IPS-15b (cell line): ENCODE measurements at regions not wholly inside any gene's neighbourhood (a gene's known extent, or its start where the extent isn't known, plus 50 kb on each side); places are given as distances from the start of the nearest gene placed in this dataset.
"Not testable (repeated sequence)": the region's sequence is repeated elsewhere in the genome, so short reads cannot be mapped to it uniquely, and the experiment has no call there.

Source experiments
- H3K27me3 ChIP-seq: one replicate; pipeline ENCODE4 v1.6.1; 2013; ENCODE audit warnings: low read length; ENCODE audit not compliant: control insufficient read depth, insufficient read depth
- H3K36me3 ChIP-seq: one replicate; pipeline ENCODE4 v1.6.1; 2013; ENCODE audit warnings: low read length; ENCODE audit not compliant: control insufficient read depth, insufficient read depth
- H3K4me1 ChIP-seq: one replicate; pipeline ENCODE4 v1.6.1; 2013; ENCODE audit warnings: mild to moderate bottlenecking, low read length; ENCODE audit not compliant: control insufficient read depth, insufficient read depth
- H3K4me3 ChIP-seq: one replicate; pipeline ENCODE4 v1.5.1; 2013; ENCODE audit warnings: low read depth, low read length
- H3K9ac ChIP-seq: one replicate; pipeline ENCODE4 v1.6.1; 2013; ENCODE audit warnings: low read depth, mild to moderate bottlenecking, low read length
- H3K9me3 ChIP-seq: one replicate; pipeline ENCODE4 v1.6.1; 2013; ENCODE audit warnings: mild to moderate bottlenecking, low read length; ENCODE audit not compliant: control insufficient read depth, insufficient read depth

GRCh38 chr14:84988357-84988756, 541.6 kb upstream of the FLRT2 start:
- Histone ChIP-seq H3K36me3 (no peaks in the 10 kb centered on the region), H3K9me3 (no peaks in the 10 kb centered on the region), H3K4me1 (no peaks in the 10 kb centered on the region), H3K4me3 (no peak overlapping the region), H3K9ac (no peak overlapping the region), H3K27me3 (no peaks in the 10 kb centered on the region)

GRCh38 chr14:84991021-84991420, 538.9 kb upstream of the FLRT2 start:
- Histone ChIP-seq H3K4me1 (no peaks in the 10 kb centered on the region), H3K9ac (no peak overlapping the region), H3K27me3 (no peaks in the 10 kb centered on the region), H3K4me3 (no peak overlapping the region), H3K9me3 (no peaks in the 10 kb centered on the region), H3K36me3 (no peaks in the 10 kb centered on the region)

- no peaks in the 10 kb centered on the region for H3K36me3 ChIP-seq
- H3K9ac ChIP-seq, result no peak overlapping the region
- no peak overlapping the region for H3K4me3 ChIP-seq
- no peaks in the 10 kb centered on the region for H3K4me1 ChIP-seq
- H3K9me3 ChIP-seq, result no peaks in the 10 kb centered on the region
- no peaks in the 10 kb centered on the region for H3K27me3 ChIP-seq
Measured at GRCh38 chr14:84998216-84998615, 531.7 kb upstream of the FLRT2 start.

- no peaks in the 10 kb centered on the region for H3K36me3 ChIP-seq
- no peaks in the 10 kb centered on the region for H3K9me3 ChIP-seq
- no peak overlapping the region for H3K4me3 ChIP-seq
- no peaks in the 10 kb centered on the region for H3K27me3 ChIP-seq
- no peaks in the 10 kb centered on the region for H3K4me1 ChIP-seq
- no peak overlapping the region for H3K9ac ChIP-seq
Measured at GRCh38 chr14:85002846-85003245, 527.1 kb upstream of the FLRT2 start.

- no peak overlapping the region for H3K9ac ChIP-seq
- no peaks in the 10 kb centered on the region for H3K4me1 ChIP-seq
- H3K9me3 ChIP-seq, result no peaks in the 10 kb centered on the region
- H3K27me3 ChIP-seq, result no peaks in the 10 kb centered on the region
- H3K4me3 ChIP-seq, result no peak overlapping the region
- no peaks in the 10 kb centered on the region for H3K36me3 ChIP-seq
Measured at GRCh38 chr14:85003805-85004204, 526.1 kb upstream of the FLRT2 start.

GRCh38 chr14:85009506-85009905, 520.4 kb upstream of the FLRT2 start:
- Histone ChIP-seq H3K9ac (no peak overlapping the region), H3K27me3 (no peaks in the 10 kb centered on the region), H3K4me3 (no peak overlapping the region), H3K36me3 (no peaks in the 10 kb centered on the region), H3K4me1 (no peaks in the 10 kb centered on the region), H3K9me3 (no peaks in the 10 kb centered on the region)

GRCh38 chr14:85010186-85010585, 519.8 kb upstream of the FLRT2 start:
- no peaks in the 10 kb centered on the region for H3K36me3 ChIP-seq
- no peaks in the 10 kb centered on the region for H3K9me3 ChIP-seq
- no peak overlapping the region for H3K4me3 ChIP-seq
- H3K9ac ChIP-seq, result no peak overlapping the region
- no peaks in the 10 kb centered on the region for H3K27me3 ChIP-seq
- H3K4me1 ChIP-seq, result no peaks in the 10 kb centered on the region

GRCh38 chr14:85016496-85016895, 513.4 kb upstream of the FLRT2 start:
- Histone ChIP-seq H3K36me3 (no peaks in the 10 kb centered on the region), H3K4me3 (no peak overlapping the region), H3K9ac (no peak overlapping the region), H3K9me3 (no peaks in the 10 kb centered on the region), H3K27me3 (no peaks in the 10 kb centered on the region), H3K4me1 (no peaks in the 10 kb centered on the region)

GRCh38 chr14:85023866-85024265, 506.1 kb upstream of the FLRT2 start:
- not testable (repeated sequence) for H3K9ac ChIP-seq, H3K9me3 ChIP-seq, H3K27me3 ChIP-seq, H3K4me1 ChIP-seq, H3K4me3 ChIP-seq, H3K36me3 ChIP-seq

GRCh38 chr14:85024931-85025330, 505.0 kb upstream of the FLRT2 start:
- Histone ChIP-seq H3K36me3 (no peaks in the 10 kb centered on the region), H3K9ac (no peak overlapping the region), H3K4me1 (no peaks in the 10 kb centered on the region), H3K9me3 (no peaks in the 10 kb centered on the region), H3K27me3 (no peaks in the 10 kb centered on the region), H3K4me3 (no peak overlapping the region)

GRCh38 chr14:85027681-85028370, 502.1 kb upstream of the FLRT2 start:
- Histone ChIP-seq H3K36me3 (no peaks in the 10 kb centered on the region), H3K4me3 (no peak overlapping the region), H3K27me3 (no peaks in the 10 kb centered on the region), H3K9me3 (no peaks in the 10 kb centered on the region), H3K9ac (no peak overlapping the region), H3K4me1 (no peaks in the 10 kb centered on the region)

- Histone ChIP-seq H3K4me3 (no peak overlapping the region), H3K9me3 (no peaks in the 10 kb centered on the region)
Measured at GRCh38 chr14:85037411-85037810, 492.5 kb upstream of the FLRT2 start.

More at GRCh38 chr14:85037411-85037810, 492.5 kb upstream of the FLRT2 start:
- Histone ChIP-seq H3K27me3 (no peaks in the 10 kb centered on the region), H3K36me3 (no peaks in the 10 kb centered on the region), H3K4me1 (no peaks in the 10 kb centered on the region), H3K9ac (no peak overlapping the region)
